Bronchial epithelial cell (primary cell): ENCODE measurements at regions not wholly inside any gene's neighbourhood (a gene's known extent, or its start where the extent isn't known, plus 50 kb on each side); places are given as distances from the start of the nearest gene placed in this dataset.
"Not testable (repeated sequence)": the region's sequence is repeated elsewhere in the genome, so short reads cannot be mapped to it uniquely, and the experiment has no call there.

Experiments used
- DNase-seq: peaks from one replicate; pipeline ENCODE4 v3.0.0-alpha.2; 2010; ENCODE audit warnings: low read depth
- FAIRE-seq: peaks from 2 replicates; lab custom pipeline; 2011; peaks lifted over from hg19 to GRCh38; lab: Jason Lieb, UNC
- H3K27me3 ChIP-seq: 2 replicates; pipeline ENCODE4 v1.5.1; 2011; ENCODE audit warnings: low read length; ENCODE audit not compliant: control insufficient read depth, insufficient read depth
- H3K36me3 ChIP-seq: 2 replicates; pipeline ENCODE4 v1.5.1; 2011; ENCODE audit warnings: low read length; ENCODE audit not compliant: control insufficient read depth, insufficient read depth
- H3K4me3 ChIP-seq: 2 replicates; pipeline ENCODE4 v1.5.1; 2011; ENCODE audit warnings: mild to moderate bottlenecking, low read depth, low read length, control low read depth
- TF ChIP-seq, protein P1 (sequence below): IDR thresholded peaks from 2 replicates; pipeline ENCODE4 v1.5.1; 2011; ENCODE audit warnings: mild to moderate bottlenecking, moderate library complexity, low read length, control low read depth, inconsistent platforms; ENCODE audit not compliant: insufficient read depth, severe bottlenecking

DNA sequence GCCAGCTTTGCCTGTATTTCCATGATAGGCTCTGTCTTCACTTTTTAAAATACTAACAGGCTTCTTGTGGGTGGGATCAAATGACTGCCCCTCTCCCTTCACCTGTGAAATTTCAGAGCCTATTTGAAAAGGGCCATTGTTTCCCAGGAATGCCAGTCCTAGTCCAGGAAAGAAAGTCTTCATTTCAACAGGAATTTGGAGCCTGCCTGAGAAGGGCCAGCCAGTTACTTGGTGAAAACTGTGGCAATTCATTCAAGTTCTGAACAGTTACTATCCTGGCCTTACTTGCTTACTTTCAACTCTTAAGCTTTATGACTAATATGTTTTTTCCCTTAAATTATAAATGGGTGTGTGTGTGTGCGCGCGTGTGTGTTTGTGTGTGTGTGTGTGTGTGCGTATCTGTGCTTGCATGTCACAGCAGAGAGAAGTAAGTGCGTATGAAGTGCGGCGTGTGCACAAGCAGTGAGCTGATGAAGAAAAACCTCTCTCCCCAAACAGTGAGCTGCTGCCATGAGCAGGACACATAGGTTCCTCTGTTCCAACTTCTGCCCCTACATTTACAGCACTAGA, 67.5 kb upstream of the RNPC3 start:
- TF ChIP-seq, protein P1, sequence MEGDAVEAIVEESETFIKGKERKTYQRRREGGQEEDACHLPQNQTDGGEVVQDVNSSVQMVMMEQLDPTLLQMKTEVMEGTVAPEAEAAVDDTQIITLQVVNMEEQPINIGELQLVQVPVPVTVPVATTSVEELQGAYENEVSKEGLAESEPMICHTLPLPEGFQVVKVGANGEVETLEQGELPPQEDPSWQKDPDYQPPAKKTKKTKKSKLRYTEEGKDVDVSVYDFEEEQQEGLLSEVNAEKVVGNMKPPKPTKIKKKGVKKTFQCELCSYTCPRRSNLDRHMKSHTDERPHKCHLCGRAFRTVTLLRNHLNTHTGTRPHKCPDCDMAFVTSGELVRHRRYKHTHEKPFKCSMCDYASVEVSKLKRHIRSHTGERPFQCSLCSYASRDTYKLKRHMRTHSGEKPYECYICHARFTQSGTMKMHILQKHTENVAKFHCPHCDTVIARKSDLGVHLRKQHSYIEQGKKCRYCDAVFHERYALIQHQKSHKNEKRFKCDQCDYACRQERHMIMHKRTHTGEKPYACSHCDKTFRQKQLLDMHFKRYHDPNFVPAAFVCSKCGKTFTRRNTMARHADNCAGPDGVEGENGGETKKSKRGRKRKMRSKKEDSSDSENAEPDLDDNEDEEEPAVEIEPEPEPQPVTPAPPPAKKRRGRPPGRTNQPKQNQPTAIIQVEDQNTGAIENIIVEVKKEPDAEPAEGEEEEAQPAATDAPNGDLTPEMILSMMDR, result no peak
- H3K36me3 ChIP-seq, result no peaks in the 10 kb centered on the region
- no peak overlapping the region for H3K4me3 ChIP-seq
- no peak for FAIRE-seq
- DNase-seq, result no peak
- no peaks in the 10 kb centered on the region for H3K27me3 ChIP-seq

DNA sequence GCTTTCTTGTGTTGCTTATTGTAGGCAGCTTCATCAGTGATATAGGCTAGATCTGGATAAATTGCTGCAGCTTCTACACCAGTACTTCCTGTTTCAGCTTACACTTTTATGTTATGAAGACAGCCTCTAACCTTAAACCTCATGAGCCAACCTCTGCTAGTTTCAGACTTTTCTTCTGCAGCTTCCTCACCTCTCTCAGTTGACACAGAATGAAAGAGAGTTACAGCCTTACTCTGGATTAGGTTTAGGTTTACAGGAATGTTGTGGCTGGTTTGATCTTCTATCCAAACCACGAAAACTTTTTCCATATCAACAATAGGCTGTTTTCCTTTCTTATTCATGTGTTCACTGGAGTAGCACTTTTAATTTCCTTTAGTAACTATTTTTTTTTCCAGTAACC, 76.9 kb upstream of the RNPC3 start:
- Histone ChIP-seq H3K36me3 (no peaks in the 10 kb centered on the region), H3K4me3 (no peak overlapping the region), H3K27me3 (no peaks in the 10 kb centered on the region)
- DNase-seq (no peak), FAIRE-seq (no peak)
- TF ChIP-seq, protein P1, result no peak

DNA sequence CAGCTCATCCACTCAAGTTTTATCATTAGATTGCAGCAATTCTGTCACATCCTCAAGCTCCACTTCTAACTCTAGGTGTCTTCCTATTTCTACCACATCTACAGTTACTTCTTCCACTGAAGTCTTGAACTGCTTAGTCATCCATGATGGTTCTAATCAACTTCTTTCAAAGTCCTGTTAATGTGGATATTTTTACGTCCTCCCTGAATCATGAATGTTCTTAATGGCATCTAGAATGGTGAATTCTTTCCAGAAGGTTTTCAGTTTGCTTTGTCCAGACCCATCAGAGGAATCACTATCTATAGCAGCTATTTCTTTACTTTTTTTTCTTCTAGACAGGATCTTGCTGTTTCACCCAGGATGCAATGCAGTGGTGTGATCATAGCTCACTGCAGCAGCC, 78.0 kb upstream of the RNPC3 start:
- FAIRE-seq (no peak), DNase-seq (no peak)
- H3K36me3 ChIP-seq, result no peaks in the 10 kb centered on the region
- no peaks in the 10 kb centered on the region for H3K27me3 ChIP-seq
- TF ChIP-seq, protein P1, result no peak
- H3K4me3 ChIP-seq, result no peak overlapping the region

DNA sequence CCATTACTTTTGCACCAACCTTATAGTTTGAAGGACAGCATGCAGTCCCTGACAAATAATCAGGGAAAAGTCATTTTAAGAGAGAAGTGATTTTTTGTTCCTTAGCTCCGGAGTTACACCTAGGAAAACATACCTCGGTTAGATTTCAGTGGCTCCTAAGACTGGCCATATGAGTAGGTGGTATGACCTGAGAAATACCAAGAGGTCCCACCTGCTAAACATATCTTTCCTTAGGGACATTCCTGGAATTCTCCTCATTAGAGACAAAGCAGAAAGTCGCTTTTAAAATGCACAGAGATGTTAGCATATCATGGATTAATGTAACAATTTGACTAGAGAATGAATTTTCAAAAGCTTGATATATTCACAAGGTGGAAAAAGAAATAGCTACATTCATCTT, 84.2 kb upstream of the RNPC3 start:
- no peak overlapping the region for H3K4me3 ChIP-seq
- H3K27me3 ChIP-seq, result no peaks in the 10 kb centered on the region
- TF ChIP-seq, protein P1, result no peak
- DNase-seq (no peak), FAIRE-seq (no peak)
- H3K36me3 ChIP-seq, result no peaks in the 10 kb centered on the region

DNA sequence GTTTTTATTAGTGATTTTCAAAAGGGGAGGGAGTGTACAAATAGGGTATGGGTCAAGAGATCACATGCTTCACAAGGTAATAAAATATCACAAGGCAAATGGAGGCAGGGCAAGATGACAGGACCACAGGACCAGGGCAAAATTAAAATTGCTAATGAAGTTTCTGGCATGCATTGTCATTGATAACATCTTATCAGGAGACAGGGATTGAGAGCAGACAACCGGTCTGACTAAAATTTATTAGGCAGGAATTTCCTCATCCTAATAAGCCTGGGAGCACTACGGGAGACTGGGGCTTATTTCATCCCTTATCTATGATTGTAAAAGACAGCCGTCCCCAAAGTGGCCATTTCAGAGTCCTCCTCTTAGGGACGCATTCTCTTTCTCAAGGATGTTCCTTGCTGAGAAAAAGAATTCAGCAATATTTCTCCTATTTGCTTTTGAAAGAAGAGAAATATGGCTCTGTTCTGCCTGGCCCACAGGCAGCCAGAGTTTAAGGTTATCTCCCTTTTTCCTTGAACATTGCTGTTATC, 88.9 kb upstream of the RNPC3 start:
- H3K27me3 ChIP-seq, H3K36me3 ChIP-seq, H3K4me3 ChIP-seq, FAIRE-seq, DNase-seq: not testable (repeated sequence)

DNA sequence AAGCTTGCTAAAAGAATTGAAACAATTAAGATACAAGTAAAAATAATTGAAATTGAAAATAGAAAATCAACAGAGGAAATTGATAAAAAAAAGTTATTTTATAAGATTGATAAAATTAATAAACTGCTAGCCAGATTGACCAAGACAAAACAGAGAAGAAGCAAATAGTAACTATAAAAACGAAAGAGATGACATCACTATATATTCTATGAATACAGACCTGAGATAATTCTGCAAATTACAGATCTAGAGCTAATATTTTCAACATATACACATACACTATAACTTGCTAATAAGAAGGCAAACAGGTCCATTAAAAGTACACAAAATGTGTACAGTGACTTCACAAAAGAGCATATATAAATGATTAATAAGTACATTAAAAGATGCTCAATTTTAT, 90.1 kb upstream of the RNPC3 start:
- H3K27me3 ChIP-seq, result no peaks in the 10 kb centered on the region
- H3K4me3 ChIP-seq, result no peak overlapping the region
- H3K36me3 ChIP-seq, result no peaks in the 10 kb centered on the region
- FAIRE-seq, result no peak
- TF ChIP-seq, protein P1, result no peak
- DNase-seq, result no peak
